Sigmoid colon (tissue), 4 donors: ENCODE measurements at regions not wholly inside any gene's neighbourhood (a gene's known extent, or its start where the extent isn't known, plus 50 kb on each side); places are given as distances from the start of the nearest gene placed in this dataset.

Source experiments
- CTCF ChIP-seq, 4 experiments: fragments of 450-650 bp in 3 of 4; fragments of 200-600 bp in 1 of 4; IDR thresholded peaks; one replicate each; pipeline ENCODE4 v1.5.1; 2016 to 2019; ENCODE audit warnings: antibody characterized with exemption in 4 of 4, mild to moderate bottlenecking in 3 of 4, moderate library complexity in 2 of 4
- EP300 ChIP-seq, 4 donors: sonication (generic); formaldehyde crosslinking; IDR thresholded peaks; one replicate each; pipeline ENCODE4 v1.6.1; 2017; ENCODE audit warnings: antibody characterized with exemption in 4 of 4
- POLR2AphosphoS5 ChIP-seq, 4 donors: sonication (generic); formaldehyde crosslinking; IDR thresholded peaks; one replicate each; pipeline ENCODE4 v1.6.1; 2017; ENCODE audit warnings: antibody characterized with exemption in 4 of 4

- TF ChIP-seq CTCF (IDR thresholded peaks at IDR 0.05) = no peak
- TF ChIP-seq POLR2AphosphoS5 (IDR thresholded peaks at IDR 0.05) = no peak
- no peak for TF ChIP-seq EP300 (IDR thresholded peaks at IDR 0.05)
These were observed 156.4 kb upstream of the ADAMTS16 start for GRCh38 chr5:4983701-4984100.
